SK-N-SH (cell line): ENCODE measurements at regions not wholly inside any gene's neighbourhood (a gene's known extent, or its start where the extent isn't known, plus 50 kb on each side); places are given as distances from the start of the nearest gene placed in this dataset.

ENCODE experiments used
- PBX3 ChIP-seq: IDR thresholded peaks from 2 replicates; pipeline ENCODE4; 2012
- USF1 ChIP-seq: IDR thresholded peaks from 2 replicates; pipeline ENCODE4 v1.4.0; 2012; ENCODE audit warnings: low read depth, borderline replicate concordance

GRCh38 chr3:139219463-139219862 is 124.4 kb upstream of the MRPS22 start:
- TF ChIP-seq PBX3 (no peak), USF1 (no peak)
